GM19239 (cell line): ENCODE measurements at regions not wholly inside any gene's neighbourhood (a gene's known extent, or its start where the extent isn't known, plus 50 kb on each side); places are given as distances from the start of the nearest gene placed in this dataset.
A peak's percentile ranks its signal among the peaks of the same experiment; 100 is the strongest.
"Not testable (repeated sequence)": the region's sequence is repeated elsewhere in the genome, so short reads cannot be mapped to it uniquely, and the experiment has no call there.

Experiments
- DNase-seq: peaks from one replicate; pipeline ENCODE4 v3.0.0; 2011; ENCODE audit warnings: low spot score; ENCODE audit not compliant: insufficient read length
- FAIRE-seq: peaks from 2 replicates; lab custom pipeline; 2011; peaks lifted over from hg19 to GRCh38; lab: Jason Lieb, UNC

GRCh38 chrX:77119706-77120105 is 327.5 kb upstream of the FGF16 start:
- no peak for FAIRE-seq

GRCh38 chrX:77123917-77124316 is 323.3 kb upstream of the FGF16 start:
- not testable (repeated sequence) for DNase-seq, FAIRE-seq

More at GRCh38 chrX:77119706-77120105, 327.5 kb upstream of the FGF16 start:
- no peak for DNase-seq

GRCh38 chrX:77127571-77127970 is 319.6 kb upstream of the FGF16 start:
- DNase-seq, FAIRE-seq: not testable (repeated sequence)

GRCh38 chrX:77143907-77144306 is 303.3 kb upstream of the FGF16 start:
- DNase-seq (no peak), FAIRE-seq (no peak)

- FAIRE-seq (peak; percentile 49), DNase-seq (no peak)
Measured at GRCh38 chrX:77160301-77160700, 286.9 kb upstream of the FGF16 start.

- DNase-seq (no peak), FAIRE-seq (no peak)
Measured at GRCh38 chrX:77162777-77163176, 284.4 kb upstream of the FGF16 start.

GRCh38 chrX:77167993-77168392 is 279.2 kb upstream of the FGF16 start:
- DNase-seq: no peak
- no peak for FAIRE-seq

GRCh38 chrX:77174680-77175519 is 272.3 kb upstream of the FGF16 start:
- DNase-seq: no peak
- FAIRE-seq: no peak

- no peak for FAIRE-seq
- DNase-seq: no peak
Measured at GRCh38 chrX:77200663-77201062, 246.5 kb upstream of the FGF16 start.

GRCh38 chrX:77223046-77223445 is 224.1 kb upstream of the FGF16 start:
- DNase-seq: no peak
- no peak for FAIRE-seq

GRCh38 chrX:77264490-77264889 is 182.7 kb upstream of the FGF16 start:
- DNase-seq (no peak), FAIRE-seq (no peak)

GRCh38 chrX:77275392-77275791 is 171.8 kb upstream of the FGF16 start:
- no peak for DNase-seq
- FAIRE-seq: no peak

GRCh38 chrX:77276742-77277141 is 170.4 kb upstream of the FGF16 start:
- no peak for DNase-seq
- no peak for FAIRE-seq

- DNase-seq (no peak), FAIRE-seq (no peak)
Measured at GRCh38 chrX:77277911-77278310, 169.3 kb upstream of the FGF16 start.

- not testable (repeated sequence) for FAIRE-seq, DNase-seq
Measured at GRCh38 chrX:77279373-77279772, 167.8 kb upstream of the FGF16 start.

GRCh38 chrX:77293331-77293995 is 153.7 kb upstream of the FGF16 start:
- FAIRE-seq (peak; percentile 55), DNase-seq (no peak)

GRCh38 chrX:77298296-77298695 is 148.9 kb upstream of the FGF16 start:
- DNase-seq (no peak), FAIRE-seq (no peak)

GRCh38 chrX:77298790-77299189 is 148.4 kb upstream of the FGF16 start:
- FAIRE-seq (no peak), DNase-seq (no peak)

GRCh38 chrX:77299549-77299948 is 147.6 kb upstream of the FGF16 start:
- DNase-seq (no peak), FAIRE-seq (no peak)

- FAIRE-seq: no peak
- no peak for DNase-seq
Measured at GRCh38 chrX:77342004-77342403, 105.2 kb upstream of the FGF16 start.

- DNase-seq (no peak), FAIRE-seq (no peak)
Measured at GRCh38 chrX:77346859-77347258, 100.3 kb upstream of the FGF16 start.
